ENCODE measurements at regions not wholly inside any gene's neighbourhood (a gene's known extent, or its start where the extent isn't known, plus 50 kb on each side); places are given as distances from the start of the nearest gene placed in this dataset.

- Histone ChIP-seq H3K4me1 (ENCODE audit: insufficient read depth, low read length) (no peaks in the 10 kb centered on the region), H3K4me3 (ENCODE audit: insufficient read depth, low read length) (no peak overlapping the region), H3K36me3 (ENCODE audit: insufficient read depth, low read length) (no peaks in the 10 kb centered on the region), H3K4me2 (ENCODE audit: insufficient read depth, low read length) (no peak overlapping the region), H3K27me3 (ENCODE audit: insufficient read depth, low read length) (no peaks in the 10 kb centered on the region), H3K9me3 (ENCODE audit: low read depth, low read length) (no peaks in the 10 kb centered on the region), H3K79me2 (ENCODE audit: insufficient read depth, low read length) (no peaks in the 10 kb centered on the region), H2AFZ (ENCODE audit: low read length) (no peak overlapping the region), H4K20me1 (ENCODE audit: insufficient read depth, low read length) (no peaks in the 10 kb centered on the region), H3K27ac (ENCODE audit: low read depth, low read length) (no peak overlapping the region)
- TF ChIP-seq CTCF (IDR thresholded peaks at IDR 0.05; ENCODE audit: extremely low read depth, low read depth, low read length), result no peak
- DNase-seq (ENCODE audit: insufficient read length, low spot score, missing footprints), result no peak
These were observed 156.0 kb upstream of the SOD1 start for GRCh38 chr21:31503467-31503866.

GRCh38 chr21:31502537-31503143 lies 156.9 kb upstream of the SOD1 start:
- Histone ChIP-seq H3K4me2 (ENCODE audit: insufficient read depth, low read length) (no peak overlapping the region), H3K4me3 (ENCODE audit: insufficient read depth, low read length) (no peak overlapping the region), H3K4me1 (ENCODE audit: insufficient read depth, low read length) (no peaks in the 10 kb centered on the region), H4K20me1 (ENCODE audit: insufficient read depth, low read length) (no peaks in the 10 kb centered on the region), H3K27ac (ENCODE audit: low read depth, low read length) (no peak overlapping the region), H3K36me3 (ENCODE audit: insufficient read depth, low read length) (no peaks in the 10 kb centered on the region), H3K27me3 (ENCODE audit: insufficient read depth, low read length) (no peaks in the 10 kb centered on the region), H3K79me2 (ENCODE audit: insufficient read depth, low read length) (no peaks in the 10 kb centered on the region), H2AFZ (ENCODE audit: low read length) (no peak overlapping the region), H3K9me3 (ENCODE audit: low read depth, low read length) (no peaks in the 10 kb centered on the region)
- TF ChIP-seq CTCF (IDR thresholded peaks at IDR 0.05; ENCODE audit: extremely low read depth, low read depth, low read length), result no peak
- no peak for DNase-seq (ENCODE audit: insufficient read length, low spot score, missing footprints)

GRCh38 chr21:31501926-31502325 lies 157.6 kb upstream of the SOD1 start:
- no peak overlapping the region for H2AFZ ChIP-seq (ENCODE audit: low read length)
- H3K27me3 ChIP-seq (ENCODE audit: insufficient read depth, low read length), result no peaks in the 10 kb centered on the region
- DNase-seq (ENCODE audit: insufficient read length, low spot score, missing footprints), result no peak
- no peaks in the 10 kb centered on the region for H3K9me3 ChIP-seq (ENCODE audit: low read depth, low read length)
- no peak overlapping the region for H3K4me2 ChIP-seq (ENCODE audit: insufficient read depth, low read length)
- no peak overlapping the region for H3K27ac ChIP-seq (ENCODE audit: low read depth, low read length)
- H3K4me1 ChIP-seq (ENCODE audit: insufficient read depth, low read length), result no peaks in the 10 kb centered on the region
- no peaks in the 10 kb centered on the region for H3K79me2 ChIP-seq (ENCODE audit: insufficient read depth, low read length)
- H4K20me1 ChIP-seq (ENCODE audit: insufficient read depth, low read length), result no peaks in the 10 kb centered on the region
- H3K4me3 ChIP-seq (ENCODE audit: insufficient read depth, low read length), result no peak overlapping the region
- no peaks in the 10 kb centered on the region for H3K36me3 ChIP-seq (ENCODE audit: insufficient read depth, low read length)
- TF ChIP-seq CTCF (IDR thresholded peaks at IDR 0.05; ENCODE audit: extremely low read depth, low read depth, low read length), result no peak

GRCh38 chr21:31500982-31501381 lies 156.9 kb upstream of the TIAM1 start:
- H2AFZ ChIP-seq (ENCODE audit: low read length), result no peak overlapping the region
- no peak for TF ChIP-seq CTCF (IDR thresholded peaks at IDR 0.05; ENCODE audit: extremely low read depth, low read depth, low read length)

More at GRCh38 chr21:31500982-31501381, 156.9 kb upstream of the TIAM1 start:
- Histone ChIP-seq H3K4me2 (ENCODE audit: insufficient read depth, low read length) (no peak overlapping the region), H3K9me3 (ENCODE audit: low read depth, low read length) (no peaks in the 10 kb centered on the region), H3K27me3 (ENCODE audit: insufficient read depth, low read length) (no peaks in the 10 kb centered on the region), H3K79me2 (ENCODE audit: insufficient read depth, low read length) (no peaks in the 10 kb centered on the region), H3K4me3 (ENCODE audit: insufficient read depth, low read length) (no peak overlapping the region), H3K27ac (ENCODE audit: low read depth, low read length) (no peak overlapping the region), H4K20me1 (ENCODE audit: insufficient read depth, low read length) (no peaks in the 10 kb centered on the region), H3K36me3 (ENCODE audit: insufficient read depth, low read length) (no peaks in the 10 kb centered on the region), H3K4me1 (ENCODE audit: insufficient read depth, low read length) (no peaks in the 10 kb centered on the region)
- DNase-seq (ENCODE audit: insufficient read length, low spot score, missing footprints), result no peak
